ENCODE measurements at regions not wholly inside any gene's neighbourhood (a gene's known extent, or its start where the extent isn't known, plus 50 kb on each side); places are given as distances from the start of the nearest gene placed in this dataset.
"Not testable (repeated sequence)": the region's sequence is repeated elsewhere in the genome, so short reads cannot be mapped to it uniquely, and the experiment has no call there.

DNA sequence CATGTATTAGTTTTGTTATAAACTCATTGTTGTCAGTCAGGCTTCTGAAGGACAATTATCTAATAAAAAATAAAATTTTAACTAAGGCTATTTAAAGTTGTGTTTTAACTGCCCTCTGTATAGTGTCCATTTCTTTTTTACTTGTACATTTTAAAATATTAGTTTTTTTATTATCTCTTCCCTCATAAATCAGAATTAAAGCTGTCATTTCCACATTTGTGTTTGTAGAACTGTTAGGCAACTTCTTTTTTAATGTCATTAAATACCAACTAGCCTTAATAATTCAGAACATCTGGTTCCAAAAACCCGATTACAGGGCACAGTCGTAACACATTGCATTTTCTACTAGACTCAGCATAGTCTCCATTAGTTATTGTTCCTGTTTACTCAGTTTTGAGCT, 1749.0 kb upstream of the CELF4 start:
- Histone ChIP-seq H2AFZ (ENCODE audit: low read depth, low read length) (no peak overlapping the region), H3K4me1 (ENCODE audit: control insufficient read depth, insufficient read depth, low read depth, low read length) (no peaks in the 10 kb centered on the region), H2BK5ac (ENCODE audit: low read depth, low read length, poor library complexity, severe bottlenecking) (no peak overlapping the region), H2BK15ac (ENCODE audit: low read depth, poor library complexity, severe bottlenecking) (no peak overlapping the region), H3K36me3 (ENCODE audit: control insufficient read depth in 1 of 2, insufficient read depth in 2 of 2, low read depth in 1 of 2, low read length in 2 of 2) (no peaks in the 10 kb centered on the region), H3K18ac (ENCODE audit: low read depth in 1 of 2, low read length in 2 of 2) (no peak overlapping the region), H3K4me3 (ENCODE audit: insufficient read depth in 1 of 2, low read depth in 1 of 2, low read length in 2 of 2) (no peak overlapping the region), H3K27ac (ENCODE audit: low read length, poor library complexity, severe bottlenecking) (no peak overlapping the region), H2AK5ac (ENCODE audit: low read length, severe bottlenecking) (no peak overlapping the region), H4K91ac (ENCODE audit: low read length) (no peak overlapping the region), H3K4ac (ENCODE audit: low read depth in 1 of 2, low read length in 2 of 2) (no peak overlapping the region), H3K9ac (ENCODE audit: low read length) (no peak overlapping the region), H3K4me2 (ENCODE audit: low read length, poor library complexity, severe bottlenecking) (no peak overlapping the region), H3K23ac (ENCODE audit: low read length in 2 of 2) (no peak overlapping the region), H4K8ac (ENCODE audit: low read length) (no peak overlapping the region), H2BK120ac (ENCODE audit: low read depth, low read length) (no peak overlapping the region), H3K27me3 (ENCODE audit: control insufficient read depth in 1 of 2, insufficient read depth in 1 of 2, low read length in 2 of 2) (no peaks in the 10 kb centered on the region), H3K79me1 (replicated peaks; ENCODE audit: low read length, poor library complexity, severe bottlenecking) (no peaks in the 10 kb centered on the region), H3K14ac (ENCODE audit: low read length in 2 of 2) (no peak overlapping the region), H3K9me3 (ENCODE audit: control insufficient read depth, low read length) (no peaks in the 10 kb centered on the region), H2BK12ac (ENCODE audit: low read length in 2 of 2) (no peak overlapping the region)
- no peak for DNase-seq
- WGBS, result 87% methylated on average over 2 of the region's 2 CpGs

DNA sequence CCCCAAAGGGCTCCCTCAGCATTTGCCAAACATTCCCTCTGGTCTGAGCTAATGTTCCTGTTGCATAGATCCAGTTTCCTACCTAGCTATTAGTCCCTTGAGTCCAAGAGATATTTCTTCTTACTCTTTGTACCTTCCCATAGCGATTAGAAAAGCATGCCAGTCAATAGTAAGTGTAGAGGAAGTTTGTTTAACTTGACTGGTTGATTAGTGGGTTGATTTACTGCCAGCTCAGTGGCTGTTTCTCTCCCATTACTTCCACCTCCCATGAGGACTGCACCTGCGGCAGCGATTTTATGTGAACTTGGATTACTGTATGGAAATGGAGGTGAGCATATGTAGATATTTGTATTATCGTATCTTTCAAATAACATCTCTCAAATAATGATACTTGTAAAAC, 1748.4 kb upstream of the CELF4 start:
- H2BK12ac ChIP-seq (ENCODE audit: low read length in 2 of 2), result no peak overlapping the region
- no peak overlapping the region for H3K9ac ChIP-seq (ENCODE audit: low read length)
- no peak overlapping the region for H3K4ac ChIP-seq (ENCODE audit: low read depth in 1 of 2, low read length in 2 of 2)
- no peaks in the 10 kb centered on the region for H3K27me3 ChIP-seq (ENCODE audit: control insufficient read depth in 1 of 2, insufficient read depth in 1 of 2, low read length in 2 of 2)
- DNase-seq, result no peak
- no peaks in the 10 kb centered on the region for H3K4me1 ChIP-seq (ENCODE audit: control insufficient read depth, insufficient read depth, low read depth, low read length)
- H2AFZ ChIP-seq (ENCODE audit: low read depth, low read length), result no peak overlapping the region
- H3K23ac ChIP-seq (ENCODE audit: low read length in 2 of 2), result no peak overlapping the region
- no peak overlapping the region for H3K4me2 ChIP-seq (ENCODE audit: low read length, poor library complexity, severe bottlenecking)
- H3K79me1 ChIP-seq (replicated peaks; ENCODE audit: low read length, poor library complexity, severe bottlenecking), result no peaks in the 10 kb centered on the region
- no peaks in the 10 kb centered on the region for H3K36me3 ChIP-seq (ENCODE audit: control insufficient read depth in 1 of 2, insufficient read depth in 2 of 2, low read depth in 1 of 2, low read length in 2 of 2)
- H3K14ac ChIP-seq (ENCODE audit: low read length in 2 of 2), result no peak overlapping the region
- H2AK5ac ChIP-seq (ENCODE audit: low read length, severe bottlenecking), result no peak overlapping the region
- no peak overlapping the region for H4K91ac ChIP-seq (ENCODE audit: low read length)
- H3K4me3 ChIP-seq (ENCODE audit: insufficient read depth in 1 of 2, low read depth in 1 of 2, low read length in 2 of 2), result no peak overlapping the region
- no peak overlapping the region for H4K8ac ChIP-seq (ENCODE audit: low read length)
- whole genome bisulfite sequencing, result 50% methylated on average over 1 of the region's 4 CpGs
- H2BK5ac ChIP-seq (ENCODE audit: low read depth, low read length, poor library complexity, severe bottlenecking), result no peak overlapping the region
- no peak overlapping the region for H2BK120ac ChIP-seq (ENCODE audit: low read depth, low read length)
- no peaks in the 10 kb centered on the region for H3K9me3 ChIP-seq (ENCODE audit: control insufficient read depth, low read length)
- H2BK15ac ChIP-seq (ENCODE audit: low read depth, poor library complexity, severe bottlenecking), result no peak overlapping the region
- H3K18ac ChIP-seq (ENCODE audit: low read depth in 1 of 2, low read length in 2 of 2), result no peak overlapping the region
- H3K27ac ChIP-seq (ENCODE audit: low read length, poor library complexity, severe bottlenecking), result no peak overlapping the region

DNA sequence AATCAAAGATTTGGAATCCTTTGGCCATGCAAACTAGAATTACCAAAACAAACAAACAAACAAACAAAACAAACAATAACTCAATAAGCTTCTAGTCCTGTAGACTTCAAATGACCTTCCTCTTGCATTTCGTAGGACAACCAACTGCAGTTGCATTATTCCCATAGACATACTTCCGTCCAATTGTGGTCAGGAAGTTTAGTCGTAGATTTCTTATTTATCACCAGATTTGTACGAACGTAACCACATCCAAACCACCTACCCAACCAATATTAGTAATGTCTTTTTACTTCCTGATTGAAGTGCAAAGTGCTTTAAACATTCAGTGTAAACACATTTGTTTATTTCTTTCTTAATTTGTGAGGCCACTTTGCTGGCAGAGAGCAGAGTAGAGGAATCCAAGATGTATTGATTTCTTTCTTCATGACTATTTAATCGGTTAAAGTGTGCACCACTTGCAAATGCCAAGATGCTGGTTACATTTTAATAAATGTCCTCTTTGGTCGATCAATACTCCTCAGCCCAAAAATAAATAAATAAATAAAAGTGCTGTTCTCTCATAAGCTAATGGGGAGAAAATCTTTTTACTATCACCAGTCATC, 1745.6 kb upstream of the CELF4 start:
- H3K9me3 ChIP-seq (ENCODE audit: control insufficient read depth, low read length), result no peaks in the 10 kb centered on the region
- H4K91ac ChIP-seq (ENCODE audit: low read length), result no peak overlapping the region
- H3K4me1 ChIP-seq (ENCODE audit: control insufficient read depth, insufficient read depth, low read depth, low read length), result no peaks in the 10 kb centered on the region
- no peak overlapping the region for H2BK120ac ChIP-seq (ENCODE audit: low read depth, low read length)
- H3K14ac ChIP-seq (ENCODE audit: low read length in 2 of 2), result no peak overlapping the region
- no peak overlapping the region for H4K8ac ChIP-seq (ENCODE audit: low read length)
- no peak overlapping the region for H3K4me3 ChIP-seq (ENCODE audit: insufficient read depth in 1 of 2, low read depth in 1 of 2, low read length in 2 of 2)
- no peak overlapping the region for H3K23ac ChIP-seq (ENCODE audit: low read length in 2 of 2)
- no peak overlapping the region for H3K9ac ChIP-seq (ENCODE audit: low read length)
- no peak overlapping the region for H2BK5ac ChIP-seq (ENCODE audit: low read depth, low read length, poor library complexity, severe bottlenecking)
- H3K4ac ChIP-seq (ENCODE audit: low read depth in 1 of 2, low read length in 2 of 2), result no peak overlapping the region
- no peak overlapping the region for H2AFZ ChIP-seq (ENCODE audit: low read depth, low read length)
- H3K18ac ChIP-seq (ENCODE audit: low read depth in 1 of 2, low read length in 2 of 2), result no peak overlapping the region
- no peak overlapping the region for H3K4me2 ChIP-seq (ENCODE audit: low read length, poor library complexity, severe bottlenecking)
- no peak overlapping the region for H2BK12ac ChIP-seq (ENCODE audit: low read length in 2 of 2)
- WGBS, result 89% methylated on average over 2 of the region's 7 CpGs
- no peaks in the 10 kb centered on the region for H3K36me3 ChIP-seq (ENCODE audit: control insufficient read depth in 1 of 2, insufficient read depth in 2 of 2, low read depth in 1 of 2, low read length in 2 of 2)
- no peaks in the 10 kb centered on the region for H3K27me3 ChIP-seq (ENCODE audit: control insufficient read depth in 1 of 2, insufficient read depth in 1 of 2, low read length in 2 of 2)
- no peak overlapping the region for H2BK15ac ChIP-seq (ENCODE audit: low read depth, poor library complexity, severe bottlenecking)
- no peaks in the 10 kb centered on the region for H3K79me1 ChIP-seq (replicated peaks; ENCODE audit: low read length, poor library complexity, severe bottlenecking)
- H3K27ac ChIP-seq (ENCODE audit: low read length, poor library complexity, severe bottlenecking), result no peak overlapping the region
- H2AK5ac ChIP-seq (ENCODE audit: low read length, severe bottlenecking), result no peak overlapping the region
- DNase-seq, result no peak

DNA sequence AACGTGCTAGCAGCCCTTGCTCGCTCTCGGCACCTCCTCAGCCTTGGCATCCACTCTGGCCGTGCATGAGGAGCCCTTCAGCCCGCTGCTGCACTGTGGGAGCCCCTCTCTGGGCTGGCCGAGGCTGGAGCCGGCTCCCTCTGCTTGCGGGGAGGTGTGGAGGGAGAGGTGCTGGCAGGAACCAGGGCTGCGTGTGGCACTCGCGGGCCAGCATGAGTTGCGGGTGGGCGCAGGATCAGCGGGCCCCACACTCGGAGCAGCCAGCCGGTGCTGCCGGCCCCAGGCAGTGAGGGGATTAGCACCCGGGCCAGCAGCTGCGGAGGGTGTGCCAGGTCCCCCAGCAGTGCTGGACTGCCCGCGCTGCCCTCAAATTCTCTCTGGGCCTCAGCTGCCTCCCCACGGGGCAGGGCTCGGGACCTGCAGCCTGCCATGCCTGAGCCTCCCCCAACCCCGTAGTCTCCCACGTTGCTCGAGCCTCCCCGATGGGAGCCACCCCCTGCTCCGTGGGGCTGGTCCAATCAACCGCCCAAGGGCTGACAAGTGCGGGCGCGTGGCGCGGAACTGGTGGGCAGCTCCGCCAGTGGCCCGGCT, 1743.4 kb upstream of the CELF4 start:
- WGBS, result 98% methylated on average over 35 of the region's 36 CpGs

More for the DNA sequence above, 1743.4 kb upstream of the CELF4 start:
- H2AK5ac ChIP-seq (ENCODE audit: low read length, severe bottlenecking); H3K23ac ChIP-seq (ENCODE audit: low read length in 2 of 2); H3K4ac ChIP-seq (ENCODE audit: low read depth in 1 of 2, low read length in 2 of 2); H3K79me1 ChIP-seq (replicated peaks; ENCODE audit: low read length, poor library complexity, severe bottlenecking); H2BK15ac ChIP-seq (ENCODE audit: low read depth, poor library complexity, severe bottlenecking); H3K14ac ChIP-seq (ENCODE audit: low read length in 2 of 2); H3K9me3 ChIP-seq (ENCODE audit: control insufficient read depth, low read length); H3K4me2 ChIP-seq (ENCODE audit: low read length, poor library complexity, severe bottlenecking); H3K9ac ChIP-seq (ENCODE audit: low read length); H2BK12ac ChIP-seq (ENCODE audit: low read length in 2 of 2); H3K36me3 ChIP-seq (ENCODE audit: control insufficient read depth in 1 of 2, insufficient read depth in 2 of 2, low read depth in 1 of 2, low read length in 2 of 2); H2BK5ac ChIP-seq (ENCODE audit: low read depth, low read length, poor library complexity, severe bottlenecking); H4K91ac ChIP-seq (ENCODE audit: low read length); H3K4me1 ChIP-seq (ENCODE audit: control insufficient read depth, insufficient read depth, low read depth, low read length); H2BK120ac ChIP-seq (ENCODE audit: low read depth, low read length); H3K27me3 ChIP-seq (ENCODE audit: control insufficient read depth in 1 of 2, insufficient read depth in 1 of 2, low read length in 2 of 2); H3K27ac ChIP-seq (ENCODE audit: low read length, poor library complexity, severe bottlenecking); H3K18ac ChIP-seq (ENCODE audit: low read depth in 1 of 2, low read length in 2 of 2); H3K4me3 ChIP-seq (ENCODE audit: insufficient read depth in 1 of 2, low read depth in 1 of 2, low read length in 2 of 2); DNase-seq; H4K8ac ChIP-seq (ENCODE audit: low read length); H2AFZ ChIP-seq (ENCODE audit: low read depth, low read length): not testable (repeated sequence)
